Hepatocyte (in vitro differentiated cells): ENCODE measurements at regions not wholly inside any gene's neighbourhood (a gene's known extent, or its start where the extent isn't known, plus 50 kb on each side); places are given as distances from the start of the nearest gene placed in this dataset.

Experiments used
- DNase-seq: peaks from one replicate; pipeline ENCODE4 v3.0.0-alpha.2; 2016; ENCODE audit warnings: low spot score
- H2AFZ ChIP-seq: fragments of 200-600 bp; sonication (generic); 2 replicates; pipeline ENCODE4 v1.6.0; 2016; ENCODE audit warnings: antibody characterized with exemption, mild to moderate bottlenecking
- H3K27ac ChIP-seq: fragments of 200-600 bp; sonication (generic); 2 replicates; pipeline ENCODE4 v1.5.1; 2016; ENCODE audit warnings: mild to moderate bottlenecking
- H3K27me3 ChIP-seq: fragments of 200-600 bp; sonication (generic); 2 replicates; pipeline ENCODE4 v1.6.1; 2016
- H3K36me3 ChIP-seq: fragments of 200-600 bp; sonication (generic); replicated peaks from 2 replicates; pipeline ENCODE4 v1.5.1; 2016; ENCODE audit warnings: low read depth; ENCODE audit not compliant: insufficient read depth
- H3K4me1 ChIP-seq: fragments of 200-600 bp; sonication (generic); 2 replicates; pipeline ENCODE4 v1.5.1; 2016; ENCODE audit warnings: mild to moderate bottlenecking, moderate library complexity; ENCODE audit not compliant: insufficient read depth
- H3K4me2 ChIP-seq: fragments of 200-600 bp; sonication (generic); 2 replicates; pipeline ENCODE4 v1.6.0; 2016
- H3K4me3 ChIP-seq: fragments of 200-600 bp; sonication (generic); 2 replicates; pipeline ENCODE4 v1.5.1; 2016; ENCODE audit warnings: mild to moderate bottlenecking
- H3K79me2 ChIP-seq: fragments of 200-600 bp; sonication (generic); 2 replicates; pipeline ENCODE4 v1.6.0; 2017; ENCODE audit warnings: mild to moderate bottlenecking
- H3K9me2 ChIP-seq: fragments of 200-600 bp; sonication (generic); replicated peaks from 2 replicates; pipeline ENCODE4 v1.6.0; 2017; ENCODE audit warnings: mild to moderate bottlenecking; ENCODE audit not compliant: insufficient read depth
- H3K9me3 ChIP-seq: fragments of 200-600 bp; sonication (generic); 2 replicates; pipeline ENCODE4 v1.5.1; 2016; ENCODE audit warnings: low read depth, mild to moderate bottlenecking
- H4K20me1 ChIP-seq: fragments of 200-600 bp; sonication (generic); 2 replicates; pipeline ENCODE4 v1.6.0; 2016; ENCODE audit warnings: mild to moderate bottlenecking; ENCODE audit not compliant: insufficient read depth, poor library complexity, severe bottlenecking
- CTCF ChIP-seq: fragments of 200-600 bp; sonication (generic); IDR thresholded peaks from 2 replicates; pipeline ENCODE4 v1.5.1; 2016; ENCODE audit warnings: antibody characterized with exemption, mild to moderate bottlenecking; ENCODE audit not compliant: poor library complexity
- EZH2 ChIP-seq: fragments of 200-600 bp; sonication (generic); IDR thresholded peaks from 2 replicates; pipeline ENCODE4 v1.6.1; 2016; ENCODE audit warnings: antibody characterized with exemption, mild to moderate bottlenecking, borderline replicate concordance
- EZH2phosphoT487 ChIP-seq: fragments of 200-600 bp; sonication (generic); IDR thresholded peaks from one replicate; pipeline ENCODE4 v1.6.1; 2018; ENCODE audit warnings: antibody characterized with exemption, mild to moderate bottlenecking, low read depth, moderate library complexity; ENCODE audit not compliant: unreplicated experiment, severe bottlenecking
- WGBS: methylation state at CpG from one replicate; pipeline ENCODE4 v1.1.6; 2016; ENCODE audit warnings: low lambda C conversion rate; ENCODE audit errors: missing lambda C conversion rate; 5-methylcytosine and 5-hydroxymethylcytosine counted together

GRCh38 chr1:29396438-29397255 is 160.3 kb downstream of the PTPRU start:
- Histone ChIP-seq H2AFZ (no peak overlapping the region), H3K27me3 (no peaks in the 10 kb centered on the region), H3K9me3 (no peaks in the 10 kb centered on the region), H3K27ac (no peak overlapping the region), H3K36me3 (no peaks in the 10 kb centered on the region), H3K4me1 (no peaks in the 10 kb centered on the region), H3K4me2 (no peak overlapping the region), H3K9me2 (no peaks in the 10 kb centered on the region), H3K4me3 (no peak overlapping the region), H3K79me2 (no peaks in the 10 kb centered on the region), H4K20me1 (no peaks in the 10 kb centered on the region)
- TF ChIP-seq CTCF (peak; percentile 35), EZH2phosphoT487 (no peak)
- 79% methylated on average over 10 of the region's 10 CpGs for WGBS
- peak; percentile 6 for DNase-seq

- TF ChIP-seq EZH2phosphoT487 = no peak
- TF ChIP-seq CTCF = no peak
- no peak for TF ChIP-seq EZH2
- peak; percentile 2 for DNase-seq
- H3K79me2 ChIP-seq = no peaks in the 10 kb centered on the region
- H3K9me3 ChIP-seq = no peaks in the 10 kb centered on the region
- no peak overlapping the region for H3K4me2 ChIP-seq
- no peaks in the 10 kb centered on the region for H3K4me1 ChIP-seq
- no peaks in the 10 kb centered on the region for H3K27me3 ChIP-seq
- no peaks in the 10 kb centered on the region for H3K36me3 ChIP-seq
- no peaks in the 10 kb centered on the region for H3K9me2 ChIP-seq
- H2AFZ ChIP-seq = no peak overlapping the region
- 76% methylated on average over 5 of the region's 5 CpGs for WGBS
- H3K27ac ChIP-seq = no peak overlapping the region
- H4K20me1 ChIP-seq = no peaks in the 10 kb centered on the region
- H3K4me3 ChIP-seq = no peak overlapping the region
These were observed 159.6 kb downstream of the PTPRU start for GRCh38 chr1:29395736-29396437.

GRCh38 chr1:29394521-29395225 is 158.4 kb downstream of the PTPRU start:
- no peaks in the 10 kb centered on the region for H3K27me3 ChIP-seq
- 89% methylated on average over 9 of the region's 9 CpGs for WGBS

More at GRCh38 chr1:29394521-29395225, 158.4 kb downstream of the PTPRU start:
- no peak for DNase-seq
- Histone ChIP-seq H3K4me2 (no peak overlapping the region), H2AFZ (no peak overlapping the region), H3K9me2 (no peaks in the 10 kb centered on the region), H3K27ac (no peak overlapping the region), H4K20me1 (no peaks in the 10 kb centered on the region), H3K4me1 (no peaks in the 10 kb centered on the region), H3K79me2 (no peaks in the 10 kb centered on the region), H3K9me3 (no peaks in the 10 kb centered on the region), H3K4me3 (no peak overlapping the region), H3K36me3 (no peaks in the 10 kb centered on the region)
- TF ChIP-seq EZH2phosphoT487 = no peak
- no peak for TF ChIP-seq CTCF
- TF ChIP-seq EZH2 = no peak
